ENCODE measurements at regions not wholly inside any gene's neighbourhood (a gene's known extent, or its start where the extent isn't known, plus 50 kb on each side); places are given as distances from the start of the nearest gene placed in this dataset.

DNA sequence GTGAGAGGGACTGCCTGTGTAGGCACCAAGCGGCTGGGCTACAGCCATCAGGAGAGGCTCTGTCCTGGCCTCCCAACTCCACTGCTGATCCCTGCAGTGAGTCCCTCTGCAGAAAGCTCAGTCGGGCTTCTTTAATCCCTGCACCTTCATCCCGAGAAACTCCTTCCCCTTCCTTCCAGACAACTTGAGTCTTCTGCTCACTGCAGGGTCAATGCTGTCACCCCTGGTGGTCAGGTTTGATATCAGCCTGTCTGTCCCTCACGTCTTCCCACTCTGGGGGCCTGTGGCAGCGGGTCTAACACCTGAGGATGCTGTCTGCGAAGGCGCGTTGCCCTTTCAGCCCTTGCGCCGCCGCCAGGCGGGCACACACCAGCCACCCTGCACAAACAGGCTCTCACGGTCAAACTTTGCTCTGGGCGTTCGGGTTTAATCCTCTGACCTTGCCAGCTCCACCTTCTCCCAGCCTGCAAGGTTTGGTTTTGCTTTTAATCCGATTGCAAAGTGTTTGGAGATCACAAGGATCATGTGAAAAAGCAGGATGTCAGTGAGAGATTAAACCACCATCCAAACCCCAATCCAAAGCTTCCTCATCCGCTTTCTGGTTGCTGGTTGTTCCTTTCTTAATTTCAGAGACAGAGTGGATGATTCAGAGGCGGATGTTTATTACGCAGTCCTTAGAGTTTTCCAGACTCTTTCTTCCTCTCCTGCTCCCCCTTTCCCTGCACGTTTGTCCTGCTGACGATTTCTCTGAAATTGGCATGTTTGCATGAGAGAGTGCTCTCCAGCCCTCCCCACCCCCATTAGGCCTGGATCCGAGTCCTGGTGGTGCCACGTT, 74.8 kb upstream of the SLC34A2 start:
- DNase-seq = no peak

DNA sequence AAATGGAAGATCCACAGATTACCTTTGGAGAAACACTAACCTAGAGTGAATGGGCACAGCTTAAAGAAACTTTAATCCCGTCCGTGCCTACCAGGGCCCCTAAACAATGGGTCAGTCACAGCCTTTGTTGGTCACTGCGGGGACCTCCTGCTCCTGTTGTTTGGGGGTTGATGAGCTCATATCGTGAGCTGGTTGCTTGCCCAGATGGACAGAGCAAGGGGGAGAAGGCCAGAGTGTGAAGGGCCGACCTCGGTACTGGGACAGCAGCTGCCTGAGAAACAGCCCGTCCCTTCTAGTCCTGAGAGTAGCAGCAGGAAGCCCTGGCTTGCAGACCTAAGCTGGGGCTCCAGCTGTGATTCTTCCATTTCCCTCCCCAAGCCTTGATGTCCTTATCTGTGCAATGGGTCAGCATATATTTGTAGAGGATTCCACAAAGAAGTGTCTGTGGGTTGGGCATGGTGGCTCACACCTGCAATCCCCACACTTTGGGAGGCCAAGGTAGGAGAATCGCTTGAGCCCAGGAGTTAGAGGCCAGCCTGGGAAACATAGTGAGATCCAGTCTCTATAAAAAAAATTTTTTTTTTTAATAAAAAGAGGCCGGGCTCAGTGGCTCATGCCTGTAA, 69.6 kb upstream of the SLC34A2 start:
- DNase-seq = no peak

DNA sequence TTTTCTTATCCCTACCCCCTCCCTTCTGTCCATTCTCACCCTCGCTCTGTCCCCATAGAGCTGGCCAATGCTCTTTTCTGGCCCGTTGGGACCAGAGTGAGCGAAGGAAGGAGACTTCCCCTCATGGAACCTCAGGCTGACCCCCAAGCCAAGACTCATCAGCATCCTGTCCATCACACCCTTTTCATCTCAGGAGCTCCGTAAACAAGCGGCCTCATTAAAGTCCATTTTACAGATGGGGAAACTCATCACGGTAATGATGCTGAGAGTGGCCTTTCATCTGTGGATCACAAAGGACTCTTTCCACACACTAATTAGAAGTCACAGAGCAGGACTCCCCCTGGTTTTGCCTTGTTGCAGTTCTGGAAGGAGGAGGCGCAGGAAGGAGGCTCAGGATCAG, 67.4 kb upstream of the SLC34A2 start:
- no peak for DNase-seq

DNA sequence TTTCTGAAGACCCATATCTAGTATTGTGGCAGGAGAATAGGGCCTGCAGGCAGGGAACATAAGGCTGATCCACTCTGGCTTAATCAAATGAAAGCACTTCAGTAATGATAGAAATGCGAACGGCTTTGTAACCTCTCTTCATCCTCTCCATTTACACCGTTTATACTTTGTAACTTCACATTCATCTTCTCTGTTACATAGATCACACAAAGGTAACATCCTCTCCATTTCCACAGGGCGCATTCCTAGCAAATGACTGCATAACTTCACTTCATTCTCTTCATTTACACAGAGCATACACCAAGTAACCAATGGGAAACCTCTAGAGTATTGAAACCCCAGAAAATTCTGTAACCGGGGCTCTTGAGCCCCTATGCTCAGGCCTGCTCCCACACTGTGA, 65.5 kb upstream of the SLC34A2 start:
- no peak for DNase-seq

DNA sequence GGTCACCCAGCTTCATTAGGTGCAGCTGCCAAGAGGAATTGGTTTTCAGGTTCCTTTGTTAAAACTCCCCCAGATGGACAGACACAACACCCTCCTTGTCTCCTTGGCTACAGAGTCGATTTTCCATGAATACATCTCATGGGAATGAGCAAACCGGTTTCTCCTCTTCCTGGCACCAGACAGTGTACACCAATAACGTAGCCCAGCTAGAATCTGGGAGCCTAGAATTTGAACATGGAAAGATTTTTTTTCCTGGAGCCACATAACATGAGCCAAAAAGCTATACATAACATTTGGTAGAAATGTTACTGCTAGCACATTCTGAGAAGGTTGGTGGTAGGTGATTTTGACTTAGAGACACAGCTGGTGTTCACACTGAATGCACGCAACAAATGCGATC, 62.9 kb upstream of the SLC34A2 start:
- DNase-seq = no peak

All from activated CD4-positive, alpha-beta T cell treated with anti-CD3 and anti-CD28 coated beads, Interleukin-2, amount 50 U/mL, for 16 hours (primary cell).